OCI-LY7 (cell line): ENCODE measurements at regions not wholly inside any gene's neighbourhood (a gene's known extent, or its start where the extent isn't known, plus 50 kb on each side); places are given as distances from the start of the nearest gene placed in this dataset.

ENCODE experiments used
- CTCF ChIP-seq: fragments of 200-600 bp; sonication (generic); conservative IDR thresholded peaks from 2 replicates; pipeline ENCODE4 v1.5.1; 2014; ENCODE audit warnings: mild to moderate bottlenecking, antibody characterized with exemption, low read length, moderate library complexity, mixed read lengths
- EZH2phosphoT487 ChIP-seq: fragments of 200-600 bp; sonication (generic); IDR thresholded peaks from 2 replicates; pipeline ENCODE4 v1.6.1; 2018; ENCODE audit warnings: low read depth, borderline replicate concordance, mild to moderate bottlenecking, mixed run types, antibody characterized with exemption, low read length, moderate library complexity, mixed read lengths

GRCh38 chr7:73970801-73971229, 57.2 kb upstream of the ELN start:
- no peak for TF ChIP-seq EZH2phosphoT487
- TF ChIP-seq CTCF = no peak
